ENCODE measurements at regions not wholly inside any gene's neighbourhood (a gene's known extent, or its start where the extent isn't known, plus 50 kb on each side); places are given as distances from the start of the nearest gene placed in this dataset.

DNA sequence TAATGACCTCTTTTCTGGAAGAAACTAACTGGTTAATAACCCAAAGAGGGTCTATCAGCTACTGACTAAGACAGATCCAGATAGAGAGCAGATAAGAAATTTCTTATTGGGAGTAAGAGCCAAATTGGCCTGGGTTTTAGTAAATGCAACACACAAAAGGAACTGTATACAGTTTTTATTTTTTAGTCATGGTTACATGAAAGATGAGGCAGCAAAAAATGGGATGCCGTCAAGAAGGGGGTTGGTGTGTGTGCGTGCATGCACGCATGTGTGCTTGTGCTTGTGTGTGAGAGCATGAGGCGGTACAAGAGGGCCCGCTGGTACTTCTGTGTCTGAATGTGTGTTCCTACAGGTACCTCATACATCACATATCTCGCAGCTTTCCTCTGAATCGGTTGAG, 466.2 kb upstream of the HNRNPA3 start:
- POLR2A ChIA-PET = no interaction called here
- H3K4me3 ChIP-seq (ENCODE audit: low read depth, low read length) = no peak overlapping the region
- H3K36me3 ChIP-seq (ENCODE audit: control insufficient read depth in 2 of 2, insufficient read depth in 1 of 2, low read length in 2 of 2) = no peaks in the 10 kb centered on the region
- TF ChIP-seq, protein P1, sequence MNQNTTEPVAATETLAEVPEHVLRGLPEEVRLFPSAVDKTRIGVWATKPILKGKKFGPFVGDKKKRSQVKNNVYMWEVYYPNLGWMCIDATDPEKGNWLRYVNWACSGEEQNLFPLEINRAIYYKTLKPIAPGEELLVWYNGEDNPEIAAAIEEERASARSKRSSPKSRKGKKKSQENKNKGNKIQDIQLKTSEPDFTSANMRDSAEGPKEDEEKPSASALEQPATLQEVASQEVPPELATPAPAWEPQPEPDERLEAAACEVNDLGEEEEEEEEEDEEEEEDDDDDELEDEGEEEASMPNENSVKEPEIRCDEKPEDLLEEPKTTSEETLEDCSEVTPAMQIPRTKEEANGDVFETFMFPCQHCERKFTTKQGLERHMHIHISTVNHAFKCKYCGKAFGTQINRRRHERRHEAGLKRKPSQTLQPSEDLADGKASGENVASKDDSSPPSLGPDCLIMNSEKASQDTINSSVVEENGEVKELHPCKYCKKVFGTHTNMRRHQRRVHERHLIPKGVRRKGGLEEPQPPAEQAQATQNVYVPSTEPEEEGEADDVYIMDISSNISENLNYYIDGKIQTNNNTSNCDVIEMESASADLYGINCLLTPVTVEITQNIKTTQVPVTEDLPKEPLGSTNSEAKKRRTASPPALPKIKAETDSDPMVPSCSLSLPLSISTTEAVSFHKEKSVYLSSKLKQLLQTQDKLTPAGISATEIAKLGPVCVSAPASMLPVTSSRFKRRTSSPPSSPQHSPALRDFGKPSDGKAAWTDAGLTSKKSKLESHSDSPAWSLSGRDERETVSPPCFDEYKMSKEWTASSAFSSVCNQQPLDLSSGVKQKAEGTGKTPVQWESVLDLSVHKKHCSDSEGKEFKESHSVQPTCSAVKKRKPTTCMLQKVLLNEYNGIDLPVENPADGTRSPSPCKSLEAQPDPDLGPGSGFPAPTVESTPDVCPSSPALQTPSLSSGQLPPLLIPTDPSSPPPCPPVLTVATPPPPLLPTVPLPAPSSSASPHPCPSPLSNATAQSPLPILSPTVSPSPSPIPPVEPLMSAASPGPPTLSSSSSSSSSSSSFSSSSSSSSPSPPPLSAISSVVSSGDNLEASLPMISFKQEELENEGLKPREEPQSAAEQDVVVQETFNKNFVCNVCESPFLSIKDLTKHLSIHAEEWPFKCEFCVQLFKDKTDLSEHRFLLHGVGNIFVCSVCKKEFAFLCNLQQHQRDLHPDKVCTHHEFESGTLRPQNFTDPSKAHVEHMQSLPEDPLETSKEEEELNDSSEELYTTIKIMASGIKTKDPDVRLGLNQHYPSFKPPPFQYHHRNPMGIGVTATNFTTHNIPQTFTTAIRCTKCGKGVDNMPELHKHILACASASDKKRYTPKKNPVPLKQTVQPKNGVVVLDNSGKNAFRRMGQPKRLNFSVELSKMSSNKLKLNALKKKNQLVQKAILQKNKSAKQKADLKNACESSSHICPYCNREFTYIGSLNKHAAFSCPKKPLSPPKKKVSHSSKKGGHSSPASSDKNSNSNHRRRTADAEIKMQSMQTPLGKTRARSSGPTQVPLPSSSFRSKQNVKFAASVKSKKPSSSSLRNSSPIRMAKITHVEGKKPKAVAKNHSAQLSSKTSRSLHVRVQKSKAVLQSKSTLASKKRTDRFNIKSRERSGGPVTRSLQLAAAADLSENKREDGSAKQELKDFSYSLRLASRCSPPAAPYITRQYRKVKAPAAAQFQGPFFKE (tag by site-specific recombination; IDR thresholded peaks at IDR 0.05; ENCODE audit: borderline replicate concordance) = no peak
- TF ChIP-seq YY1 (tag by site-specific recombination; IDR thresholded peaks at IDR 0.05) (no peak), ZNF560 (tag by site-specific recombination; IDR thresholded peaks at IDR 0.05; ENCODE audit: borderline replicate concordance) (no peak), ZNF600 (tag by site-specific recombination; IDR thresholded peaks at IDR 0.05) (no peak), ZNF391 (tag by site-specific recombination; IDR thresholded peaks at IDR 0.05; ENCODE audit: borderline replicate concordance, low read depth) (no peak), ZNF2 (tag by site-specific recombination; IDR thresholded peaks at IDR 0.05) (no peak), ZNF785 (tag by site-specific recombination; IDR thresholded peaks at IDR 0.05) (no peak), ZNF521 (tag by site-specific recombination; IDR thresholded peaks at IDR 0.05) (no peak), ZNF837 (tag by site-specific recombination; IDR thresholded peaks at IDR 0.05) (no peak), ZNF747 (tag by site-specific recombination; IDR thresholded peaks at IDR 0.05) (no peak), KLF8 (tag by site-specific recombination; IDR thresholded peaks at IDR 0.05) (no peak), ZXDB (tag by site-specific recombination; IDR thresholded peaks at IDR 0.05) (no peak), ZNF561 (tag by site-specific recombination; IDR thresholded peaks at IDR 0.05; ENCODE audit: borderline replicate concordance) (no peak), ZNF585B (tag by site-specific recombination; IDR thresholded peaks at IDR 0.05) (no peak), ZNF114 (tag by site-specific recombination; IDR thresholded peaks at IDR 0.05) (no peak), ZBTB21 (tag by site-specific recombination; IDR thresholded peaks at IDR 0.05) (no peak), ZNF558 (tag by site-specific recombination; IDR thresholded peaks at IDR 0.05) (no peak), ZFP41 (tag by site-specific recombination; IDR thresholded peaks at IDR 0.05; ENCODE audit: borderline replicate concordance) (no peak)
- CTCF ChIA-PET = no interaction called here
- no peak overlapping the region for H3K27ac ChIP-seq (ENCODE audit: extremely low read depth, low read depth, low read length)
- peaks cover 3% of the 10 kb centered on the region; the same call in 1 of the 2 replicates for H3K4me1 ChIP-seq (ENCODE audit: control insufficient read depth, insufficient read depth, low read length)
- H3K9me3 ChIP-seq (ENCODE audit: control insufficient read depth, insufficient read depth, low read depth, low read length) = no peaks in the 10 kb centered on the region

DNA sequence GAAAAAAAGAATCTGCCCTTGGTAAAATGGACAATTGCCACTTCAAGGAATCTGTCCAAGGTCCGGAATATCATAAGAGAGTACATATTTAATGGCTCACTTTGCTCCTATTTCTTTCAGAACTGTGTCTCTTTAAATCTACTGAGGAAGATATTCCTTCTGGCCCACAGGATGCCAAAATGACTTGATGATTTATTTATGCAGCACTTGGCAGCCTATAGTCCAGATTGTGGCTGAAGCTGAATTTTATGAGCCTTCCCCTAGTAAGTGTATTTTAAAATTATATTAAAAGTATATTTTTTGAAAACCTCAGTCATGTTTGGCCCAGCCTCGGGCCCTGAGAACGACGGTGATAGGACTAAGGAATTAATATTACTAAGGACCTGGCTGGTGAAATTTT, 465.1 kb upstream of the HNRNPA3 start:
- peaks cover 3% of the 10 kb centered on the region; the same call in 1 of the 2 replicates for H3K4me1 ChIP-seq (ENCODE audit: control insufficient read depth, insufficient read depth, low read length)
- H3K9me3 ChIP-seq (ENCODE audit: control insufficient read depth, insufficient read depth, low read depth, low read length) = no peaks in the 10 kb centered on the region
- no peak overlapping the region for H3K4me3 ChIP-seq (ENCODE audit: low read depth, low read length)
- ChIA-PET POLR2A (no interaction called here), CTCF (interaction anchor here (0.5 to 0.6 kb wide), 2 partner anchors 305 to 1496 kb away, joined by 3 read pairs; no protein-coding TSS in a partner anchor)
- no peaks in the 10 kb centered on the region for H3K36me3 ChIP-seq (ENCODE audit: control insufficient read depth in 2 of 2, insufficient read depth in 1 of 2, low read length in 2 of 2)
- TF ChIP-seq, protein P2, sequence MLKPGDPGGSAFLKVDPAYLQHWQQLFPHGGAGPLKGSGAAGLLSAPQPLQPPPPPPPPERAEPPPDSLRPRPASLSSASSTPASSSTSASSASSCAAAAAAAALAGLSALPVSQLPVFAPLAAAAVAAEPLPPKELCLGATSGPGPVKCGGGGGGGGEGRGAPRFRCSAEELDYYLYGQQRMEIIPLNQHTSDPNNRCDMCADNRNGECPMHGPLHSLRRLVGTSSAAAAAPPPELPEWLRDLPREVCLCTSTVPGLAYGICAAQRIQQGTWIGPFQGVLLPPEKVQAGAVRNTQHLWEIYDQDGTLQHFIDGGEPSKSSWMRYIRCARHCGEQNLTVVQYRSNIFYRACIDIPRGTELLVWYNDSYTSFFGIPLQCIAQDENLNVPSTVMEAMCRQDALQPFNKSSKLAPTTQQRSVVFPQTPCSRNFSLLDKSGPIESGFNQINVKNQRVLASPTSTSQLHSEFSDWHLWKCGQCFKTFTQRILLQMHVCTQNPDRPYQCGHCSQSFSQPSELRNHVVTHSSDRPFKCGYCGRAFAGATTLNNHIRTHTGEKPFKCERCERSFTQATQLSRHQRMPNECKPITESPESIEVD (tag by site-specific recombination; IDR thresholded peaks at IDR 0.05) = peak; percentile 37; the same call in 1 of the 2 replicates
- TF ChIP-seq SCRT2 (tag by site-specific recombination; IDR thresholded peaks at IDR 0.05) = no peak
- TF ChIP-seq, protein P3, sequence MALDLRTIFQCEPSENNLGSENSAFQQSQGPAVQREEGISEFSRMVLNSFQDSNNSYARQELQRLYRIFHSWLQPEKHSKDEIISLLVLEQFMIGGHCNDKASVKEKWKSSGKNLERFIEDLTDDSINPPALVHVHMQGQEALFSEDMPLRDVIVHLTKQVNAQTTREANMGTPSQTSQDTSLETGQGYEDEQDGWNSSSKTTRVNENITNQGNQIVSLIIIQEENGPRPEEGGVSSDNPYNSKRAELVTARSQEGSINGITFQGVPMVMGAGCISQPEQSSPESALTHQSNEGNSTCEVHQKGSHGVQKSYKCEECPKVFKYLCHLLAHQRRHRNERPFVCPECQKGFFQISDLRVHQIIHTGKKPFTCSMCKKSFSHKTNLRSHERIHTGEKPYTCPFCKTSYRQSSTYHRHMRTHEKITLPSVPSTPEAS (tag by site-specific recombination; IDR thresholded peaks at IDR 0.05) = no peak
- 0 out of 2 replicates have a peak, but pooled peaks have one; percentile 20 for TF ChIP-seq FEZF1 (tag by site-specific recombination; IDR thresholded peaks at IDR 0.05)
- H3K27ac ChIP-seq (ENCODE audit: extremely low read depth, low read depth, low read length) = no peak overlapping the region
